Non-pigmented ciliary epithelial cell (primary cell): ENCODE measurements at regions not wholly inside any gene's neighbourhood (a gene's known extent, or its start where the extent isn't known, plus 50 kb on each side); places are given as distances from the start of the nearest gene placed in this dataset.
A peak's percentile ranks its signal among the peaks of the same experiment; 100 is the strongest.

Source experiments
- DNase-seq: peaks from one replicate; pipeline ENCODE4 v3.0.0-alpha.2; 2010; ENCODE audit warnings: low read depth

GRCh38 chr2:196224756-196225155 is 53.4 kb upstream of the STK17B start:
- no peak for DNase-seq

- no peak for DNase-seq
Measured at GRCh38 chr2:196225213-196225612, 53.8 kb upstream of the STK17B start.

GRCh38 chr2:196226058-196226706 is 54.8 kb upstream of the STK17B start:
- no peak for DNase-seq

- DNase-seq: no peak
Measured at GRCh38 chr2:196226707-196227065, 55.3 kb upstream of the STK17B start.

- no peak for DNase-seq
Measured at GRCh38 chr2:196229013-196229412, 57.6 kb upstream of the STK17B start.

GRCh38 chr2:196230061-196230854 is 58.9 kb upstream of the STK17B start:
- DNase-seq: no peak

- DNase-seq: no peak
Measured at GRCh38 chr2:196233021-196233804, 61.8 kb upstream of the STK17B start.

- no peak for DNase-seq
Measured at GRCh38 chr2:196233805-196234475, 62.6 kb upstream of the STK17B start.

- peak; percentile 62 for DNase-seq
Measured at GRCh38 chr2:196234672-196235071, 63.3 kb upstream of the STK17B start.

- no peak for DNase-seq
Measured at GRCh38 chr2:196238836-196239380, 67.5 kb upstream of the STK17B start.

- DNase-seq: no peak
Measured at GRCh38 chr2:196239622-196240587, 68.5 kb upstream of the STK17B start.

- DNase-seq: no peak
Measured at GRCh38 chr2:196241175-196241574, 69.8 kb upstream of the STK17B start.

- no peak for DNase-seq
Measured at GRCh38 chr2:196242131-196242620, 70.8 kb upstream of the STK17B start.

GRCh38 chr2:196244516-196244915 is 73.1 kb upstream of the STK17B start:
- DNase-seq: no peak

GRCh38 chr2:196244966-196245365 is 73.6 kb upstream of the STK17B start:
- no peak for DNase-seq

- DNase-seq: no peak
Measured at GRCh38 chr2:196245378-196246140, 74.2 kb upstream of the STK17B start.

GRCh38 chr2:196247114-196247975 is 76.0 kb upstream of the STK17B start:
- DNase-seq: no peak

GRCh38 chr2:196247976-196248280 is 76.5 kb upstream of the STK17B start:
- DNase-seq: no peak

GRCh38 chr2:196248467-196249094 is 77.2 kb upstream of the STK17B start:
- no peak for DNase-seq
